MM.1S (cell line): ENCODE measurements at regions not wholly inside any gene's neighbourhood (a gene's known extent, or its start where the extent isn't known, plus 50 kb on each side); places are given as distances from the start of the nearest gene placed in this dataset.

ENCODE experiments used
- EZH2 ChIP-seq: fragments of 300-600 bp; sonication (generic); optimal IDR thresholded peaks from 2 replicates; pipeline ENCODE3; 2017; ENCODE audit warnings: low read depth, mild to moderate bottlenecking, antibody characterized with exemption, low read length, mixed read lengths
- EZH2phosphoT487 ChIP-seq: fragments of 300-600 bp; sonication (generic); IDR thresholded peaks from 2 replicates; pipeline ENCODE4 v1.6.1; 2018; ENCODE audit warnings: antibody characterized with exemption, low read length
- TF ChIP-seq, protein P1 (sequence below): fragments of 300-600 bp; sonication (generic); IDR thresholded peaks from 2 replicates; pipeline ENCODE4 v1.5.1; 2016; ENCODE audit warnings: antibody characterized with exemption, low read length, mixed read lengths

GRCh38 chr2:239625971-239626734 is 225.3 kb upstream of the HDAC4 start:
- TF ChIP-seq, protein P1, sequence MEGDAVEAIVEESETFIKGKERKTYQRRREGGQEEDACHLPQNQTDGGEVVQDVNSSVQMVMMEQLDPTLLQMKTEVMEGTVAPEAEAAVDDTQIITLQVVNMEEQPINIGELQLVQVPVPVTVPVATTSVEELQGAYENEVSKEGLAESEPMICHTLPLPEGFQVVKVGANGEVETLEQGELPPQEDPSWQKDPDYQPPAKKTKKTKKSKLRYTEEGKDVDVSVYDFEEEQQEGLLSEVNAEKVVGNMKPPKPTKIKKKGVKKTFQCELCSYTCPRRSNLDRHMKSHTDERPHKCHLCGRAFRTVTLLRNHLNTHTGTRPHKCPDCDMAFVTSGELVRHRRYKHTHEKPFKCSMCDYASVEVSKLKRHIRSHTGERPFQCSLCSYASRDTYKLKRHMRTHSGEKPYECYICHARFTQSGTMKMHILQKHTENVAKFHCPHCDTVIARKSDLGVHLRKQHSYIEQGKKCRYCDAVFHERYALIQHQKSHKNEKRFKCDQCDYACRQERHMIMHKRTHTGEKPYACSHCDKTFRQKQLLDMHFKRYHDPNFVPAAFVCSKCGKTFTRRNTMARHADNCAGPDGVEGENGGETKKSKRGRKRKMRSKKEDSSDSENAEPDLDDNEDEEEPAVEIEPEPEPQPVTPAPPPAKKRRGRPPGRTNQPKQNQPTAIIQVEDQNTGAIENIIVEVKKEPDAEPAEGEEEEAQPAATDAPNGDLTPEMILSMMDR, result no peak
- TF ChIP-seq EZH2 (no peak), EZH2phosphoT487 (no peak)
